ENCODE measurements at regions not wholly inside any gene's neighbourhood (a gene's known extent, or its start where the extent isn't known, plus 50 kb on each side); places are given as distances from the start of the nearest gene placed in this dataset.

DNA sequence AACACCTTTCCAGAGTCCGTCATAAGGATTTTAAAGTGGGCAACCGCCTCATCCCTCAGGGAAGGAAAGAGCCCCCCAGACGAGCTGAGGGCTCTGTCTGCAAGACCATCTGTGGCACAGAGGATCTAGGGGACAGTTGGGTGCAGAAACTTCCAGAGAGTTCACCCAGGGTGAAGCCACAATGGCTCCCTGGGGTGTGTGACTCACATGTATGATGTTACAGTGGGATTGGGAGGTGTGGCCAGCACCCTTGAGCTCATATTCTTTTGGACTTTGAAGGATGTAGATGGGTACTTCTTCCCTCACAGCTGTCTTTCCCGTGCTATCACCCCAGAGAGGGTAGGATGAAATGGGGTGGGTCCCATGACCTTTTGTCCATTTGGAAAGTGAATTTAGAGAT, 95.5 kb downstream of the NCR2 start:
- Histone ChIP-seq H3K4me3 (ENCODE audit: low read depth, low read length) (no peak overlapping the region), H2AFZ (no peak overlapping the region), H3K4me1 (no peaks in the 10 kb centered on the region), H3K9me3 (ENCODE audit: control insufficient read depth, low read length) (no peaks in the 10 kb centered on the region), H3K9ac (no peak overlapping the region), H3K36me3 (ENCODE audit: control insufficient read depth, insufficient read depth, low read length) (no peaks in the 10 kb centered on the region), H3K79me2 (no peaks in the 10 kb centered on the region), H3K27ac (no peak overlapping the region), H3K4me2 (ENCODE audit: low read length) (no peak overlapping the region), H3K27me3 (ENCODE audit: control insufficient read depth, insufficient read depth, low read length) (no peaks in the 10 kb centered on the region)
- TF ChIP-seq, protein P1, sequence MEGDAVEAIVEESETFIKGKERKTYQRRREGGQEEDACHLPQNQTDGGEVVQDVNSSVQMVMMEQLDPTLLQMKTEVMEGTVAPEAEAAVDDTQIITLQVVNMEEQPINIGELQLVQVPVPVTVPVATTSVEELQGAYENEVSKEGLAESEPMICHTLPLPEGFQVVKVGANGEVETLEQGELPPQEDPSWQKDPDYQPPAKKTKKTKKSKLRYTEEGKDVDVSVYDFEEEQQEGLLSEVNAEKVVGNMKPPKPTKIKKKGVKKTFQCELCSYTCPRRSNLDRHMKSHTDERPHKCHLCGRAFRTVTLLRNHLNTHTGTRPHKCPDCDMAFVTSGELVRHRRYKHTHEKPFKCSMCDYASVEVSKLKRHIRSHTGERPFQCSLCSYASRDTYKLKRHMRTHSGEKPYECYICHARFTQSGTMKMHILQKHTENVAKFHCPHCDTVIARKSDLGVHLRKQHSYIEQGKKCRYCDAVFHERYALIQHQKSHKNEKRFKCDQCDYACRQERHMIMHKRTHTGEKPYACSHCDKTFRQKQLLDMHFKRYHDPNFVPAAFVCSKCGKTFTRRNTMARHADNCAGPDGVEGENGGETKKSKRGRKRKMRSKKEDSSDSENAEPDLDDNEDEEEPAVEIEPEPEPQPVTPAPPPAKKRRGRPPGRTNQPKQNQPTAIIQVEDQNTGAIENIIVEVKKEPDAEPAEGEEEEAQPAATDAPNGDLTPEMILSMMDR (IDR thresholded peaks at IDR 0.05) = no peak

GRCh38 chr6:41432280-41432679, 96.9 kb downstream of the NCR2 start:
- H3K4me1 ChIP-seq = no peaks in the 10 kb centered on the region

DNA sequence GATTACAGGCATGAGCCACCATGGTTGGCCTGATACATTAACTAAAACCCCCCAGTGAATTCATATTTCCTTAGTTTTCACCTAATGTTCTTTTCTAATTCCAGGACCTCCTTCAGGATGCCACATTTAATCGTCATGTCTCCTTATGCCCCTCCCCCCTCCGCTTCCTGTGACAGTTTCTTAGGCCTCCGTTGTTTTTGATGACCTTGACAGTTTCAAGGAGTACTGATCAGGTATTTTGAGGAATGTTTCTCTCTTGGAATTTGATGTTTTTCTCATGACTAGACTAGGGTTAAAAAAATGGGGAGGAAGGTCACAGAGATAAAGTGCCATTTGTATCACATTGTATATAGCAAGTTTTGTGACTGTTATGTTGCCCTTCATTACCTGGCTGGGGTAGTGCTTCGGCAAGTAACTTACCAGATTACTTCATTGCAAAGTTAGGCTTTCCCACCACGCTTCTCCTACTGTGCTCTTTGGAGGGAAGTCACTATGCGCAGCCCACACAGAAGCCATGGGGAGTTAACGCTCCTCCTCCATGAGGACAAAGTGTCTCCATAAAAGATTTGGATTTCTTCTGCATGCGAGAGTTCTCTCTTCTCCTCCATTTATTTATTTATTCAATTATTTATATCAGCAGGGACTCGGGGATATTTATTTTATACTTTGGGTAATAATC, 99.5 kb downstream of the NCR2 start:
- Histone ChIP-seq H2AFZ (no peak overlapping the region), H3K4me2 (ENCODE audit: low read length) (no peak overlapping the region), H3K4me3 (ENCODE audit: low read depth, low read length) (no peak overlapping the region), H3K27ac (no peak overlapping the region), H3K79me2 (no peaks in the 10 kb centered on the region), H3K9me3 (ENCODE audit: control insufficient read depth, low read length) (no peaks in the 10 kb centered on the region), H3K27me3 (ENCODE audit: control insufficient read depth, insufficient read depth, low read length) (no peaks in the 10 kb centered on the region), H3K9ac (no peak overlapping the region), H3K4me1 (no peaks in the 10 kb centered on the region), H3K36me3 (ENCODE audit: control insufficient read depth, insufficient read depth, low read length) (no peaks in the 10 kb centered on the region)
- TF ChIP-seq, protein P1 (IDR thresholded peaks at IDR 0.05) = no peak

More at GRCh38 chr6:41432280-41432679, 96.9 kb downstream of the NCR2 start:
- Histone ChIP-seq H3K4me3 (ENCODE audit: low read depth, low read length) (no peak overlapping the region), H3K36me3 (ENCODE audit: control insufficient read depth, insufficient read depth, low read length) (no peaks in the 10 kb centered on the region), H3K9me3 (ENCODE audit: control insufficient read depth, low read length) (no peaks in the 10 kb centered on the region), H3K4me2 (ENCODE audit: low read length) (no peak overlapping the region), H3K9ac (no peak overlapping the region), H3K27me3 (ENCODE audit: control insufficient read depth, insufficient read depth, low read length) (no peaks in the 10 kb centered on the region), H2AFZ (no peak overlapping the region), H3K27ac (no peak overlapping the region), H3K79me2 (no peaks in the 10 kb centered on the region)
- TF ChIP-seq, protein P1 (IDR thresholded peaks at IDR 0.05) = no peak

GRCh38 chr6:41437604-41438003, 102.2 kb downstream of the NCR2 start:
- no peak overlapping the region for H3K4me2 ChIP-seq (ENCODE audit: low read length)
- no peak overlapping the region for H3K9ac ChIP-seq
- no peaks in the 10 kb centered on the region for H3K9me3 ChIP-seq (ENCODE audit: control insufficient read depth, low read length)
- no peak overlapping the region for H3K27ac ChIP-seq
- H2AFZ ChIP-seq = no peak overlapping the region
- no peaks in the 10 kb centered on the region for H3K79me2 ChIP-seq
- TF ChIP-seq, protein P1 (IDR thresholded peaks at IDR 0.05) = no peak
- H3K36me3 ChIP-seq (ENCODE audit: control insufficient read depth, insufficient read depth, low read length) = no peaks in the 10 kb centered on the region
- no peaks in the 10 kb centered on the region for H3K4me1 ChIP-seq
- H3K4me3 ChIP-seq (ENCODE audit: low read depth, low read length) = no peak overlapping the region
- H3K27me3 ChIP-seq (ENCODE audit: control insufficient read depth, insufficient read depth, low read length) = no peaks in the 10 kb centered on the region

GRCh38 chr6:41438746-41439145, 103.3 kb downstream of the NCR2 start:
- no peak overlapping the region for H3K4me2 ChIP-seq (ENCODE audit: low read length)
- H3K27me3 ChIP-seq (ENCODE audit: control insufficient read depth, insufficient read depth, low read length) = no peaks in the 10 kb centered on the region
- H3K4me1 ChIP-seq = no peaks in the 10 kb centered on the region
- no peak overlapping the region for H3K4me3 ChIP-seq (ENCODE audit: low read depth, low read length)
- no peak overlapping the region for H3K9ac ChIP-seq
- no peak overlapping the region for H2AFZ ChIP-seq
- no peak overlapping the region for H3K27ac ChIP-seq
- no peaks in the 10 kb centered on the region for H3K9me3 ChIP-seq (ENCODE audit: control insufficient read depth, low read length)
- H3K79me2 ChIP-seq = no peaks in the 10 kb centered on the region
- H3K36me3 ChIP-seq (ENCODE audit: control insufficient read depth, insufficient read depth, low read length) = no peaks in the 10 kb centered on the region
- TF ChIP-seq, protein P1 (IDR thresholded peaks at IDR 0.05) = no peak
